ENCODE measurements at regions not wholly inside any gene's neighbourhood (a gene's known extent, or its start where the extent isn't known, plus 50 kb on each side); places are given as distances from the start of the nearest gene placed in this dataset.

- Mint-ChIP-seq H3K27ac (peak overlapping the region in 1 of 10 donors; percentile 45), H3K27me3 (peaks cover 0 to 6% (median 0%) of the 10 kb centered on the region in 5 donors), H3K4me1 (peaks cover 4 to 61% (median 15%) of the 10 kb centered on the region in 4 donors), H3K36me3 (no peaks in the 10 kb centered on the region), H3K9me3 (no peaks in the 10 kb centered on the region), H3K4me3 (no peak overlapping the region)
- ATAC-seq = no peak
- POLR2A ChIA-PET = no interaction called here
- no peak for DNase-seq
These were observed 72.3 kb downstream of the FAM76B start for GRCh38 chr11:95717314-95717713.

- peaks cover 0 to 16% (median 0%) of the 10 kb centered on the region in 5 donors for H3K27me3 Mint-ChIP-seq
- H3K4me3 Mint-ChIP-seq = peak overlapping the region in 1 of 10 donors; percentile 17
- H3K4me1 Mint-ChIP-seq = peaks cover 4 to 62% (median 15%) of the 10 kb centered on the region in 4 donors
- DNase-seq (no peak), ATAC-seq (peak in 1 of 2 donors; percentile 24)
- H3K9me3 Mint-ChIP-seq = no peaks in the 10 kb centered on the region
- POLR2A ChIA-PET = no interaction called here
- H3K27ac Mint-ChIP-seq = peak overlapping the region in 4 of 10 donors; percentile 5 to 83 (median 47)
- H3K36me3 Mint-ChIP-seq = no peaks in the 10 kb centered on the region
These were observed 73.3 kb downstream of the FAM76B start for GRCh38 chr11:95716266-95716665.

GRCh38 chr11:95715777-95716241 is 73.8 kb downstream of the FAM76B start:
- Mint-ChIP-seq H3K27ac (peak overlapping the region in 4 of 10 donors; percentile 5 to 83 (median 40)), H3K9me3 (no peaks in the 10 kb centered on the region), H3K27me3 (peaks cover 0 to 17% (median 0%) of the 10 kb centered on the region in 5 donors), H3K4me1 (peaks cover 4 to 58% (median 15%) of the 10 kb centered on the region in 4 donors), H3K36me3 (no peaks in the 10 kb centered on the region), H3K4me3 (peak overlapping the region in 1 of 10 donors; percentile 8)
- ATAC-seq (peak in 1 of 2 donors; percentile 75), DNase-seq (peak in 1 of 10 donors; percentile 26)
- POLR2A ChIA-PET = no interaction called here

- Mint-ChIP-seq H3K36me3 (no peaks in the 10 kb centered on the region), H3K27ac (peak overlapping the region in 2 of 10 donors; percentile 6 to 83), H3K27me3 (peaks cover 0 to 17% (median 0%) of the 10 kb centered on the region in 5 donors), H3K4me1 (peaks cover 2 to 51% (median 10%) of the 10 kb centered on the region in 4 donors), H3K9me3 (no peaks in the 10 kb centered on the region), H3K4me3 (peak overlapping the region in 1 of 10 donors; percentile 8)
- no peak for ATAC-seq
- POLR2A ChIA-PET = interaction anchor here (0.6 to 0.7 kb wide), 2 partner anchors 18 to 559 kb away, joined by 3 read pairs; no protein-coding TSS in a partner anchor
- DNase-seq = no peak
These were observed 74.5 kb downstream of the FAM76B start for GRCh38 chr11:95714843-95715776.

- H3K36me3 Mint-ChIP-seq = no peaks in the 10 kb centered on the region
- H3K27me3 Mint-ChIP-seq = peaks cover 0 to 17% (median 0%) of the 10 kb centered on the region in 5 donors
- peaks cover 2 to 38% (median 9%) of the 10 kb centered on the region in 4 donors for H3K4me1 Mint-ChIP-seq
- DNase-seq (no peak), ATAC-seq (no peak)
- H3K9me3 Mint-ChIP-seq = no peaks in the 10 kb centered on the region
- H3K27ac Mint-ChIP-seq = peak overlapping the region in 1 of 10 donors; percentile 6
- POLR2A ChIA-PET = no interaction called here
- no peak overlapping the region for H3K4me3 Mint-ChIP-seq
These were observed 76.2 kb downstream of the FAM76B start for GRCh38 chr11:95713428-95713827.

- POLR2A ChIA-PET = no interaction called here
- no peak overlapping the region for H3K27ac Mint-ChIP-seq
- no peaks in the 10 kb centered on the region for H3K36me3 Mint-ChIP-seq
These were observed 77.7 kb downstream of the FAM76B start for GRCh38 chr11:95711945-95712221.

GRCh38 chr11:95711162-95711944 is 78.2 kb downstream of the FAM76B start:
- Mint-ChIP-seq H3K4me3 (no peak overlapping the region), H3K9me3 (no peaks in the 10 kb centered on the region), H3K4me1 (peaks cover 2 to 25% (median 8%) of the 10 kb centered on the region in 4 donors), H3K27me3 (peaks cover 0 to 17% (median 0%) of the 10 kb centered on the region in 5 donors), H3K27ac (peak overlapping the region in 1 of 10 donors; percentile 38), H3K36me3 (no peaks in the 10 kb centered on the region)
- no peak for DNase-seq
- POLR2A ChIA-PET = interaction anchor here (1.0 kb wide), 1 partner anchor 561 kb away, joined by 3 read pairs; no protein-coding TSS in a partner anchor
- no peak for ATAC-seq

More at GRCh38 chr11:95711945-95712221, 77.7 kb downstream of the FAM76B start:
- DNase-seq = no peak
- Mint-ChIP-seq H3K9me3 (no peaks in the 10 kb centered on the region), H3K27me3 (peaks cover 0 to 17% (median 0%) of the 10 kb centered on the region in 5 donors), H3K4me1 (peaks cover 2 to 27% (median 9%) of the 10 kb centered on the region in 4 donors), H3K4me3 (no peak overlapping the region)
- ATAC-seq = no peak

- H3K27me3 Mint-ChIP-seq = peaks cover 0 to 17% (median 0%) of the 10 kb centered on the region in 5 donors
- ATAC-seq (no peak), DNase-seq (no peak)
- POLR2A ChIA-PET = interaction anchor here (2.2 kb wide), 1 partner anchor 477 kb away, joined by 8 read pairs; the partner anchor contains the start of gene SESN3
- H3K4me1 Mint-ChIP-seq = peaks cover 0 to 4% (median 0%) of the 10 kb centered on the region in 4 donors
- H3K36me3 Mint-ChIP-seq = no peaks in the 10 kb centered on the region
- no peak overlapping the region for H3K4me3 Mint-ChIP-seq
- H3K9me3 Mint-ChIP-seq = no peaks in the 10 kb centered on the region
- H3K27ac Mint-ChIP-seq = no peak overlapping the region
These were observed 80.9 kb downstream of the FAM76B start for GRCh38 chr11:95708681-95709080.

GRCh38 chr11:95706974-95707387 is 82.6 kb downstream of the FAM76B start:
- no peak for ATAC-seq
- no peaks in the 10 kb centered on the region for H3K9me3 Mint-ChIP-seq
- H3K27me3 Mint-ChIP-seq = peaks cover 0 to 8% (median 0%) of the 10 kb centered on the region in 5 donors
- H3K27ac Mint-ChIP-seq = no peak overlapping the region
- no peak for DNase-seq
- POLR2A ChIA-PET = interaction anchor here (2.8 to 3.2 kb wide), 2 partner anchors 476 to 555 kb away, joined by 26 to 37 read pairs; partner anchors contain the start of gene SESN3
- H3K36me3 Mint-ChIP-seq = no peaks in the 10 kb centered on the region
- no peak overlapping the region for H3K4me3 Mint-ChIP-seq
- peaks cover 0 to 4% (median 0%) of the 10 kb centered on the region in 4 donors for H3K4me1 Mint-ChIP-seq

- DNase-seq (peak; percentile 61 to 92 (median 82)), ATAC-seq (peak; percentile 96)
- no peaks in the 10 kb centered on the region for H3K27me3 Mint-ChIP-seq
- no peak overlapping the region for H3K27ac Mint-ChIP-seq
- H3K4me3 Mint-ChIP-seq = no peak overlapping the region
- POLR2A ChIA-PET = interaction anchor here (0.6 to 3.2 kb wide), 7 partner anchors 16 to 554 kb away, joined by 3 to 37 read pairs (median 4); partner anchors contain the start of gene SESN3
- peaks cover 0 to 9% (median 9%) of the 10 kb centered on the region in 4 donors for H3K4me1 Mint-ChIP-seq
- H3K9me3 Mint-ChIP-seq = no peaks in the 10 kb centered on the region
- no peaks in the 10 kb centered on the region for H3K36me3 Mint-ChIP-seq
These were observed 84.0 kb downstream of the FAM76B start for GRCh38 chr11:95705485-95706124.

GRCh38 chr11:95704865-95705264 is 84.7 kb downstream of the FAM76B start:
- ATAC-seq = no peak
- POLR2A ChIA-PET = interaction anchor here (0.6 to 3.2 kb wide), 8 partner anchors 15 to 553 kb away, joined by 3 to 37 read pairs (median 4); partner anchors contain the start of gene SESN3

More at GRCh38 chr11:95704865-95705264, 84.7 kb downstream of the FAM76B start:
- Mint-ChIP-seq H3K4me3 (no peak overlapping the region), H3K4me1 (peaks cover 4 to 17% (median 17%) of the 10 kb centered on the region in 4 donors), H3K9me3 (no peaks in the 10 kb centered on the region), H3K27me3 (no peaks in the 10 kb centered on the region), H3K27ac (no peak overlapping the region), H3K36me3 (no peaks in the 10 kb centered on the region)
- no peak for DNase-seq
